Caco-2 (cell line): ENCODE measurements at regions not wholly inside any gene's neighbourhood (a gene's known extent, or its start where the extent isn't known, plus 50 kb on each side); places are given as distances from the start of the nearest gene placed in this dataset.
A peak's percentile ranks its signal among the peaks of the same experiment; 100 is the strongest.

Source experiments
- BruUV-seq: library from RNA; stranded (reverse); fragments of 400-500 nt; replicated peaks from 2 replicates; lab custom pipeline; 2021; lab: Mats Ljungman, UMichigan
- CTCF ChIA-PET: fragments of 300-600 bp; sonication (Branson Sonifier 250); formaldehyde crosslinking; loops from one replicate; lab custom pipeline; 2022; ENCODE audit warnings: antibody characterized with exemption; lab: Charles Lee
- POLR2A ChIA-PET: fragments of 300-600 bp; sonication (Branson Sonifier 250); formaldehyde crosslinking; loops from one replicate; lab custom pipeline; 2022; ENCODE audit warnings: antibody characterized with exemption; lab: Charles Lee
- DNase-seq, 2 experiments: peaks; one replicate each; pipeline versions ENCODE4 v3.0.0 to v3.0.0-alpha.2; 2020 to 2022
- H3K27me3 ChIP-seq: replicated peaks from 2 replicates; pipeline ENCODE4 v1.6.0; 2011; ENCODE audit warnings: low read length; ENCODE audit not compliant: control insufficient read depth, insufficient read depth
- H3K36me3 ChIP-seq: 2 replicates; pipeline ENCODE4 v1.5.1; 2011; ENCODE audit warnings: low read length; ENCODE audit not compliant: control insufficient read depth, insufficient read depth
- H3K4me1 ChIP-seq: fragments of 250-450 bp; sonication (Bioruptor Pico); 2 replicates; pipeline ENCODE4 v1.5.1; 2020; ENCODE audit warnings: mild to moderate bottlenecking
- H3K4me3 ChIP-seq: 2 replicates; pipeline ENCODE4 v1.5.1; 2011; ENCODE audit warnings: low read depth, mild to moderate bottlenecking, control low read depth, low read length
- H3K9me3 ChIP-seq: fragments of 250-450 bp; sonication (Bioruptor Pico); 2 replicates; pipeline ENCODE4 v1.5.1; 2020; ENCODE audit warnings: mild to moderate bottlenecking, moderate library complexity
- H3K27ac Mint-ChIP-seq: one replicate; pipeline ENCODE4 v1.8.0; 2022; ENCODE audit warnings: mixed read lengths; ENCODE audit not compliant: unreplicated experiment
- H3K27me3 Mint-ChIP-seq: one replicate; pipeline ENCODE4 v1.8.0; 2022; ENCODE audit warnings: mixed read lengths; ENCODE audit not compliant: insufficient read depth, unreplicated experiment
- H3K36me3 Mint-ChIP-seq: one replicate; pipeline ENCODE4 v1.8.0; 2022; ENCODE audit warnings: mild to moderate bottlenecking, mixed read lengths; ENCODE audit not compliant: insufficient read depth, unreplicated experiment
- H3K4me1 Mint-ChIP-seq: one replicate; pipeline ENCODE4 v1.8.0; 2022; ENCODE audit warnings: low read depth, mixed read lengths; ENCODE audit not compliant: unreplicated experiment
- H3K4me3 Mint-ChIP-seq: one replicate; pipeline ENCODE4 v1.8.0; 2022; ENCODE audit warnings: mild to moderate bottlenecking, moderate library complexity, mixed read lengths; ENCODE audit not compliant: unreplicated experiment
- H3K9me3 Mint-ChIP-seq: one replicate; pipeline ENCODE4 v1.8.0; 2022; ENCODE audit warnings: mixed read lengths; ENCODE audit not compliant: unreplicated experiment
- CTCF ChIP-seq, 2 experiments: fragments of 200-600 bp in 1 of 2; IDR thresholded peaks; 1 replicate in 1 of 2; 2 replicates in 1 of 2; pipeline versions ENCODE4 v1.5.1 to v1.8.0; 2011 to 2022; ENCODE audit warnings: antibody characterized with exemption in 1 of 2, control low read depth in 1 of 2, inconsistent platforms in 1 of 2, low read depth in 1 of 2, low read length in 1 of 2, mild to moderate bottlenecking in 1 of 2, moderate library complexity in 1 of 2; ENCODE audit not compliant: insufficient read depth in 1 of 2, severe bottlenecking in 1 of 2, unreplicated experiment in 1 of 2
- intact Hi-C: fragments of 100-400 bp; cut with micrococcal nuclease; formaldehyde crosslinking; loops from one replicate; pipeline ENCODE4 v1.10.0; 2022; ENCODE audit not compliant: unreplicated experiment

GRCh38 chr1:192080684-192081083, 77.6 kb upstream of the RGS18 start:
- intact Hi-C loops: no loop called here
- H3K27me3 ChIP-seq: no peaks in the 10 kb centered on the region
- Mint-ChIP-seq H3K36me3 (no peaks in the 10 kb centered on the region), H3K9me3 (no peaks in the 10 kb centered on the region), H3K27ac (no peak overlapping the region), H3K27me3 (no peaks in the 10 kb centered on the region), H3K4me3 (no peak overlapping the region), H3K4me1 (no peaks in the 10 kb centered on the region)
- no peak for DNase-seq
- no peaks in the 10 kb centered on the region for H3K36me3 ChIP-seq
- ChIA-PET CTCF (no interaction called here), POLR2A (interaction anchor here (0.5 kb wide), 1 partner anchor 284 kb away, joined by 3 read pairs; no protein-coding TSS in a partner anchor)
- no peak overlapping the region for H3K4me3 ChIP-seq
- TF ChIP-seq CTCF (IDR thresholded peaks at IDR 0.05; ENCODE audit: insufficient read depth in 1 of 2, low read depth in 1 of 2, low read length in 1 of 2, severe bottlenecking in 1 of 2, unreplicated experiment in 1 of 2): no peak
- no TSS peak for BruUV-seq
- no peaks in the 10 kb centered on the region for H3K4me1 ChIP-seq
- H3K9me3 ChIP-seq: no peaks in the 10 kb centered on the region

DNA sequence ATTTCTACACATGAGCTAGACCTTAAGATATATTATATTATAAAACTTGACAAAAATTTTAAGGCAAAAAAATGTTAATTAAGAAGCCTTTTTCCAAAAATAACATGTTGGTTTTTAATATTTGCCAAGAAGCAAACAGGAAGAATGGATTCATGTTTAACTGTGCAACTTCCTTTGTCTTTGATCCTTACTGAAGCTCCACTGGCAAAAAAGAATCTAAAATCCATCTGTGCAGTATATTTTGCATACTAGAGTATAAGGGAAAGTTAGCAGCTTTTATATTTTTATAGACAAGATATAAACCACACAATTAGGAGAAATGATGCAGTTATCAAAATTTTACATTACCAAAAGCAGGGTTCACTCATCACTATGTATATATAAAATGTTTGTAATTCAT, 76.9 kb upstream of the RGS18 start:
- ChIA-PET POLR2A (no interaction called here), CTCF (no interaction called here)

GRCh38 chr1:192086644-192087043, 71.6 kb upstream of the RGS18 start:
- H3K4me3 Mint-ChIP-seq: no peak overlapping the region
- POLR2A ChIA-PET: no interaction called here
- H3K4me1 Mint-ChIP-seq: no peaks in the 10 kb centered on the region
- peak in 1 of 2 experiments; percentile 5 for DNase-seq
- CTCF ChIA-PET: no interaction called here
- no peaks in the 10 kb centered on the region for H3K36me3 ChIP-seq
- no peak overlapping the region for H3K27ac Mint-ChIP-seq
- no peaks in the 10 kb centered on the region for H3K27me3 Mint-ChIP-seq
- no peaks in the 10 kb centered on the region for H3K4me1 ChIP-seq
- no peaks in the 10 kb centered on the region for H3K9me3 ChIP-seq
- H3K27me3 ChIP-seq: no peaks in the 10 kb centered on the region
- no TSS peak for BruUV-seq
- no peaks in the 10 kb centered on the region for H3K36me3 Mint-ChIP-seq
- TF ChIP-seq CTCF (IDR thresholded peaks at IDR 0.05; ENCODE audit: insufficient read depth in 1 of 2, low read depth in 1 of 2, low read length in 1 of 2, severe bottlenecking in 1 of 2, unreplicated experiment in 1 of 2): no peak
- intact Hi-C loops: no loop called here
- H3K9me3 Mint-ChIP-seq: no peaks in the 10 kb centered on the region
- no peak overlapping the region for H3K4me3 ChIP-seq

More for the DNA sequence above, 76.9 kb upstream of the RGS18 start:
- no peak for TF ChIP-seq CTCF (IDR thresholded peaks at IDR 0.05; ENCODE audit: insufficient read depth in 1 of 2, low read depth in 1 of 2, low read length in 1 of 2, severe bottlenecking in 1 of 2, unreplicated experiment in 1 of 2)
- H3K4me3 Mint-ChIP-seq: no peak overlapping the region
- intact Hi-C loops: no loop called here
- no peaks in the 10 kb centered on the region for H3K9me3 Mint-ChIP-seq
- Histone ChIP-seq H3K36me3 (no peaks in the 10 kb centered on the region), H3K4me1 (no peaks in the 10 kb centered on the region), H3K4me3 (no peak overlapping the region), H3K9me3 (no peaks in the 10 kb centered on the region), H3K27me3 (no peaks in the 10 kb centered on the region)
- no peak for DNase-seq
- H3K4me1 Mint-ChIP-seq: no peaks in the 10 kb centered on the region
- no TSS peak for BruUV-seq
- no peaks in the 10 kb centered on the region for H3K27me3 Mint-ChIP-seq
- no peak overlapping the region for H3K27ac Mint-ChIP-seq
- H3K36me3 Mint-ChIP-seq: no peaks in the 10 kb centered on the region
